22Rv1 (cell line): ENCODE measurements at regions not wholly inside any gene's neighbourhood (a gene's known extent, or its start where the extent isn't known, plus 50 kb on each side); places are given as distances from the start of the nearest gene placed in this dataset.

ENCODE experiments used
- CTCF ChIP-seq: fragments of 450-650 bp; IDR thresholded peaks from 2 replicates; pipeline ENCODE4 v1.5.1; 2017; ENCODE audit warnings: mild to moderate bottlenecking
- ZFX ChIP-seq: fragments of 450-650 bp; IDR thresholded peaks from 2 replicates; pipeline ENCODE4 v1.6.1; 2017; ENCODE audit warnings: antibody characterized with exemption, borderline replicate concordance

- TF ChIP-seq CTCF: no peak
- no peak for TF ChIP-seq ZFX
These were observed 95.7 kb downstream of the RTL9 start for GRCh38 chrX:110454336-110454735.
